ENCODE measurements at regions not wholly inside any gene's neighbourhood (a gene's known extent, or its start where the extent isn't known, plus 50 kb on each side); places are given as distances from the start of the nearest gene placed in this dataset.
A peak's percentile ranks its signal among the peaks of the same experiment; 100 is the strongest.

DNA sequence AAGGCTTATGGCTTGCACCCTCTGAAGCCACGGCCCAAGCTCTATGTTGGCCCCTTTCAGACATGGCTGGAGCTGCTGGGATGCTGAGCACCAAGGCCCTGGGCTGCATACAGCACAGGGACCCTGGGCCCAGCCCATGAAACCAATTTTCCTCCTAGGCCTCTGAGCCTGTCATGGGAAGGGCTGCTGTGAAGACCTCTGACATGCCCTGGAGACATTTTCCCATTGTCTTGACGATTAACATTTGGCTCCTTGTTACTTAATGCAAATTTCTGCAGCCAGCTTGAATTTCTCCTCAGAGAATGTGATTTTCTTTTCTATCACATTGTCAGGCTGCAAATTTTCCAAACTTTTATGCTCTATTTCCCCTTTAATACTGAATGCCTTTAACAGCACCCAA, 844.7 kb downstream of the PCDH18 start:
- no peak overlapping the region for H3K4me2 ChIP-seq (ENCODE audit: low read length, poor library complexity, severe bottlenecking)
- no peak overlapping the region for H3K18ac ChIP-seq (ENCODE audit: low read depth in 1 of 2, low read length in 2 of 2)
- H2BK12ac ChIP-seq (ENCODE audit: low read length in 2 of 2), result no peak overlapping the region
- no peak overlapping the region for H4K8ac ChIP-seq (ENCODE audit: low read length)
- H3K4me1 ChIP-seq (ENCODE audit: control insufficient read depth, insufficient read depth, low read depth, low read length), result no peaks in the 10 kb centered on the region
- 77% methylated on average over 2 of the region's 2 CpGs for WGBS
- H2BK5ac ChIP-seq (ENCODE audit: low read depth, low read length, poor library complexity, severe bottlenecking), result no peak overlapping the region
- no peaks in the 10 kb centered on the region for H3K27me3 ChIP-seq (ENCODE audit: control insufficient read depth in 1 of 2, insufficient read depth in 1 of 2, low read length in 2 of 2)
- no peak overlapping the region for H3K14ac ChIP-seq (ENCODE audit: low read length in 2 of 2)
- H3K36me3 ChIP-seq (ENCODE audit: control insufficient read depth in 1 of 2, insufficient read depth in 2 of 2, low read depth in 1 of 2, low read length in 2 of 2), result no peaks in the 10 kb centered on the region
- H3K9ac ChIP-seq (ENCODE audit: low read length), result no peak overlapping the region
- H3K9me3 ChIP-seq (ENCODE audit: control insufficient read depth, low read length), result no peaks in the 10 kb centered on the region
- no peak overlapping the region for H2AFZ ChIP-seq (ENCODE audit: low read depth, low read length)
- no peak overlapping the region for H3K4ac ChIP-seq (ENCODE audit: low read depth in 1 of 2, low read length in 2 of 2)
- H2BK15ac ChIP-seq (ENCODE audit: low read depth, poor library complexity, severe bottlenecking), result no peak overlapping the region
- no peak overlapping the region for H3K4me3 ChIP-seq (ENCODE audit: insufficient read depth in 1 of 2, low read depth in 1 of 2, low read length in 2 of 2)
- no peak overlapping the region for H3K23ac ChIP-seq (ENCODE audit: low read length in 2 of 2)
- no peak overlapping the region for H2AK5ac ChIP-seq (ENCODE audit: low read length, severe bottlenecking)
- no peak overlapping the region for H4K91ac ChIP-seq (ENCODE audit: low read length)
- no peak overlapping the region for H2BK120ac ChIP-seq (ENCODE audit: low read depth, low read length)
- H3K27ac ChIP-seq (ENCODE audit: low read length, poor library complexity, severe bottlenecking), result no peak overlapping the region
- DNase-seq, result no peak
- no peaks in the 10 kb centered on the region for H3K79me1 ChIP-seq (replicated peaks; ENCODE audit: low read length, poor library complexity, severe bottlenecking)

GRCh38 chr4:136687118-136687517, 845.2 kb downstream of the PCDH18 start:
- Histone ChIP-seq H2BK5ac (ENCODE audit: low read depth, low read length, poor library complexity, severe bottlenecking) (no peak overlapping the region), H3K14ac (ENCODE audit: low read length in 2 of 2) (no peak overlapping the region), H4K8ac (ENCODE audit: low read length) (no peak overlapping the region), H3K27ac (ENCODE audit: low read length, poor library complexity, severe bottlenecking) (no peak overlapping the region), H3K79me1 (replicated peaks; ENCODE audit: low read length, poor library complexity, severe bottlenecking) (no peaks in the 10 kb centered on the region), H2BK120ac (ENCODE audit: low read depth, low read length) (no peak overlapping the region), H3K18ac (ENCODE audit: low read depth in 1 of 2, low read length in 2 of 2) (no peak overlapping the region), H2AFZ (ENCODE audit: low read depth, low read length) (no peak overlapping the region), H2AK5ac (ENCODE audit: low read length, severe bottlenecking) (no peak overlapping the region), H3K4me1 (ENCODE audit: control insufficient read depth, insufficient read depth, low read depth, low read length) (no peaks in the 10 kb centered on the region), H3K4me2 (ENCODE audit: low read length, poor library complexity, severe bottlenecking) (no peak overlapping the region), H3K23ac (ENCODE audit: low read length in 2 of 2) (no peak overlapping the region), H3K4ac (ENCODE audit: low read depth in 1 of 2, low read length in 2 of 2) (no peak overlapping the region), H3K9me3 (ENCODE audit: control insufficient read depth, low read length) (no peaks in the 10 kb centered on the region), H3K4me3 (ENCODE audit: insufficient read depth in 1 of 2, low read depth in 1 of 2, low read length in 2 of 2) (no peak overlapping the region), H3K36me3 (ENCODE audit: control insufficient read depth in 1 of 2, insufficient read depth in 2 of 2, low read depth in 1 of 2, low read length in 2 of 2) (no peaks in the 10 kb centered on the region), H3K27me3 (ENCODE audit: control insufficient read depth in 1 of 2, insufficient read depth in 1 of 2, low read length in 2 of 2) (no peaks in the 10 kb centered on the region), H4K91ac (ENCODE audit: low read length) (no peak overlapping the region), H2BK15ac (ENCODE audit: low read depth, poor library complexity, severe bottlenecking) (no peak overlapping the region), H3K9ac (ENCODE audit: low read length) (no peak overlapping the region), H2BK12ac (ENCODE audit: low read length in 2 of 2) (no peak overlapping the region)
- WGBS, result 96% methylated on average over 6 of the region's 6 CpGs
- DNase-seq, result no peak

DNA sequence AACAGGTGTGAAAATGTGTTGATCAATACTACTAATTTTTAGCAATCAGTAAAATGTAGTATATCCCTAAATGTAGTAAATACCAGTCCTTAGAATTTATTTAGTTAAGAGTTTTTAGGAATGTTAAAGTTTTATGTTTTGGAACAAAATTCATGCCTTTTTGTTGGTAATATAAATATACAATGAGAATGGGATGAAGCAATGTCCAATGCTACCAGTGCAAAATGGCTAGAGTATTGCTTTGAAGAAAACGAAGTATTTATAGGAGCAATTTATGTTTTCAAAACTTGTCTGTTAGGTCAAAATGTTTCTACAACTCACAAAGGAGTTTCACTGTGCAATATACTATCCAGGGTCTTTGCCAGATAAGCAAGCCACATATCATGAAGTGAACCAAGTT, 851.5 kb downstream of the PCDH18 start:
- H3K9me3 ChIP-seq (ENCODE audit: control insufficient read depth, low read length), result no peaks in the 10 kb centered on the region
- DNase-seq, result no peak
- no peaks in the 10 kb centered on the region for H3K79me1 ChIP-seq (replicated peaks; ENCODE audit: low read length, poor library complexity, severe bottlenecking)
- H2BK5ac ChIP-seq (ENCODE audit: low read depth, low read length, poor library complexity, severe bottlenecking), result no peak overlapping the region
- H3K27ac ChIP-seq (ENCODE audit: low read length, poor library complexity, severe bottlenecking), result no peak overlapping the region
- H3K14ac ChIP-seq (ENCODE audit: low read length in 2 of 2), result no peak overlapping the region
- H3K23ac ChIP-seq (ENCODE audit: low read length in 2 of 2), result no peak overlapping the region
- H2BK12ac ChIP-seq (ENCODE audit: low read length in 2 of 2), result no peak overlapping the region
- H3K4me2 ChIP-seq (ENCODE audit: low read length, poor library complexity, severe bottlenecking), result no peak overlapping the region
- no peak overlapping the region for H2BK15ac ChIP-seq (ENCODE audit: low read depth, poor library complexity, severe bottlenecking)
- WGBS, result 57% methylated on average over 1 of the region's 1 CpG
- H2AFZ ChIP-seq (ENCODE audit: low read depth, low read length), result no peak overlapping the region
- no peak overlapping the region for H4K91ac ChIP-seq (ENCODE audit: low read length)
- H3K4me1 ChIP-seq (ENCODE audit: control insufficient read depth, insufficient read depth, low read depth, low read length), result no peaks in the 10 kb centered on the region
- no peak overlapping the region for H4K8ac ChIP-seq (ENCODE audit: low read length)
- H3K36me3 ChIP-seq (ENCODE audit: control insufficient read depth in 1 of 2, insufficient read depth in 2 of 2, low read depth in 1 of 2, low read length in 2 of 2), result no peaks in the 10 kb centered on the region
- no peak overlapping the region for H2BK120ac ChIP-seq (ENCODE audit: low read depth, low read length)
- no peak overlapping the region for H2AK5ac ChIP-seq (ENCODE audit: low read length, severe bottlenecking)
- H3K27me3 ChIP-seq (ENCODE audit: control insufficient read depth in 1 of 2, insufficient read depth in 1 of 2, low read length in 2 of 2), result no peaks in the 10 kb centered on the region
- H3K4ac ChIP-seq (ENCODE audit: low read depth in 1 of 2, low read length in 2 of 2), result no peak overlapping the region
- H3K4me3 ChIP-seq (ENCODE audit: insufficient read depth in 1 of 2, low read depth in 1 of 2, low read length in 2 of 2), result no peak overlapping the region
- no peak overlapping the region for H3K9ac ChIP-seq (ENCODE audit: low read length)
- no peak overlapping the region for H3K18ac ChIP-seq (ENCODE audit: low read depth in 1 of 2, low read length in 2 of 2)

- H3K4ac ChIP-seq (ENCODE audit: low read depth in 1 of 2, low read length in 2 of 2), result no peak overlapping the region
- no peak overlapping the region for H3K23ac ChIP-seq (ENCODE audit: low read length in 2 of 2)
- H3K79me1 ChIP-seq (replicated peaks; ENCODE audit: low read length, poor library complexity, severe bottlenecking), result no peaks in the 10 kb centered on the region
- H2AK5ac ChIP-seq (ENCODE audit: low read length, severe bottlenecking), result no peak overlapping the region
- H2BK15ac ChIP-seq (ENCODE audit: low read depth, poor library complexity, severe bottlenecking), result no peak overlapping the region
- no peaks in the 10 kb centered on the region for H3K27me3 ChIP-seq (ENCODE audit: control insufficient read depth in 1 of 2, insufficient read depth in 1 of 2, low read length in 2 of 2)
- no peaks in the 10 kb centered on the region for H3K9me3 ChIP-seq (ENCODE audit: control insufficient read depth, low read length)
- no peak overlapping the region for H3K4me2 ChIP-seq (ENCODE audit: low read length, poor library complexity, severe bottlenecking)
- no peak overlapping the region for H4K91ac ChIP-seq (ENCODE audit: low read length)
- H3K36me3 ChIP-seq (ENCODE audit: control insufficient read depth in 1 of 2, insufficient read depth in 2 of 2, low read depth in 1 of 2, low read length in 2 of 2), result no peaks in the 10 kb centered on the region
- WGBS, result 35% methylated on average over 1 of the region's 1 CpG
- peak; percentile 62 for DNase-seq
- no peaks in the 10 kb centered on the region for H3K4me1 ChIP-seq (ENCODE audit: control insufficient read depth, insufficient read depth, low read depth, low read length)
- H3K14ac ChIP-seq (ENCODE audit: low read length in 2 of 2), result no peak overlapping the region
- H3K18ac ChIP-seq (ENCODE audit: low read depth in 1 of 2, low read length in 2 of 2), result no peak overlapping the region
- H4K8ac ChIP-seq (ENCODE audit: low read length), result no peak overlapping the region
- H3K9ac ChIP-seq (ENCODE audit: low read length), result no peak overlapping the region
- no peak overlapping the region for H2BK12ac ChIP-seq (ENCODE audit: low read length in 2 of 2)
- H3K4me3 ChIP-seq (ENCODE audit: insufficient read depth in 1 of 2, low read depth in 1 of 2, low read length in 2 of 2), result no peak overlapping the region
- H2AFZ ChIP-seq (ENCODE audit: low read depth, low read length), result no peak overlapping the region
- H3K27ac ChIP-seq (ENCODE audit: low read length, poor library complexity, severe bottlenecking), result no peak overlapping the region
- H2BK5ac ChIP-seq (ENCODE audit: low read depth, low read length, poor library complexity, severe bottlenecking), result no peak overlapping the region
- H2BK120ac ChIP-seq (ENCODE audit: low read depth, low read length), result no peak overlapping the region
Observed at GRCh38 chr4:136680271-136680670, 852.0 kb downstream of the PCDH18 start.
